ENCODE measurements at regions not wholly inside any gene's neighbourhood (a gene's known extent, or its start where the extent isn't known, plus 50 kb on each side); places are given as distances from the start of the nearest gene placed in this dataset.

- DNase-seq: no peak
Measured at GRCh38 chr2:65549631-65550030, 117.2 kb upstream of the SPRED2 start.

- DNase-seq: no peak
Measured at GRCh38 chr2:65549257-65549627, 116.8 kb upstream of the SPRED2 start.

GRCh38 chr2:65548576-65549256 lies 116.3 kb upstream of the SPRED2 start:
- no peak for DNase-seq

- DNase-seq: no peak
Measured at GRCh38 chr2:65548064-65548463, 115.7 kb upstream of the SPRED2 start.

GRCh38 chr2:65545837-65546805 lies 113.7 kb upstream of the SPRED2 start:
- DNase-seq: no peak

- DNase-seq: no peak
Measured at GRCh38 chr2:65541773-65542172, 109.4 kb upstream of the SPRED2 start.

- DNase-seq: no peak
Measured at GRCh38 chr2:65539633-65540032, 107.2 kb upstream of the SPRED2 start.

GRCh38 chr2:65537651-65538385 lies 105.4 kb upstream of the SPRED2 start:
- DNase-seq: no peak

- DNase-seq: no peak
Measured at GRCh38 chr2:65536596-65536995, 104.2 kb upstream of the SPRED2 start.

- DNase-seq: no peak
Measured at GRCh38 chr2:65532937-65533336, 100.5 kb upstream of the SPRED2 start.

GRCh38 chr2:65532326-65532725 lies 99.9 kb upstream of the SPRED2 start:
- DNase-seq: no peak

GRCh38 chr2:65530547-65531320 lies 98.3 kb upstream of the SPRED2 start:
- no peak for DNase-seq

GRCh38 chr2:65529419-65529818 lies 97.0 kb upstream of the SPRED2 start:
- no peak for DNase-seq

GRCh38 chr2:65528241-65528574 lies 95.8 kb upstream of the SPRED2 start:
- no peak for DNase-seq

GRCh38 chr2:65527451-65528240 lies 95.2 kb upstream of the SPRED2 start:
- peak; percentile 62 for DNase-seq

GRCh38 chr2:65525616-65526231 lies 93.3 kb upstream of the SPRED2 start:
- DNase-seq: no peak

GRCh38 chr2:65522922-65523321 lies 90.5 kb upstream of the SPRED2 start:
- no peak for DNase-seq

GRCh38 chr2:65518751-65519150 lies 86.4 kb upstream of the SPRED2 start:
- no peak for DNase-seq

GRCh38 chr2:65514555-65515195 lies 82.3 kb upstream of the SPRED2 start:
- no peak for DNase-seq

- no peak for DNase-seq
Measured at GRCh38 chr2:65512783-65513182, 80.4 kb upstream of the SPRED2 start.

GRCh38 chr2:65511306-65511705 lies 78.9 kb upstream of the SPRED2 start:
- no peak for DNase-seq

All from hematopoietic multipotent progenitor cell treated with erythropoietin and hydrocortisone succinate and interleukin-3 and kit ligand, for 8 days (in vitro differentiated cells).